Ovary (tissue), 7 donors: ENCODE measurements at regions not wholly inside any gene's neighbourhood (a gene's known extent, or its start where the extent isn't known, plus 50 kb on each side); places are given as distances from the start of the nearest gene placed in this dataset.

Experiments used
- DNase-seq, 5 donors: peaks; one replicate each; pipeline ENCODE4 v3.0.0-alpha.2; 2019 to 2020
- H3K27ac ChIP-seq, 2 donors: fragments of 200-600 bp; one replicate each; pipeline versions ENCODE4 v1.5.1 to v1.8.0; 2019 to 2022
- H3K27me3 ChIP-seq: fragments of 200-600 bp; one replicate; pipeline ENCODE4 v1.8.0; 2022
- H3K36me3 ChIP-seq: fragments of 200-600 bp; sonication (generic); one replicate; pipeline ENCODE4 v1.5.1; 2019
- H3K4me1 ChIP-seq: one replicate; pipeline ENCODE4 v1.8.1; 2013; ENCODE audit warnings: mild to moderate bottlenecking, moderate library complexity; ENCODE audit not compliant: insufficient read depth
- H3K4me3 ChIP-seq: fragments of 200-600 bp; sonication (generic); one replicate; pipeline ENCODE4 v1.5.1; 2017
- H3K9me3 ChIP-seq, 2 donors: fragments of 200-600 bp in 1 of 2; sonication (generic) in 1 of 2; one replicate each; pipeline versions ENCODE4 v1.5.1 to v1.8.1; 2013 to 2019; ENCODE audit warnings: mild to moderate bottlenecking in 1 of 2, moderate library complexity in 1 of 2
- EP300 ChIP-seq: sonication (generic); formaldehyde crosslinking; IDR thresholded peaks from one replicate; pipeline ENCODE4 v1.6.1; 2017; ENCODE audit warnings: antibody characterized with exemption
- POLR2A ChIP-seq: fragments of 450-650 bp; IDR thresholded peaks from one replicate; pipeline ENCODE4 v1.6.1; 2017; ENCODE audit warnings: antibody characterized with exemption, mild to moderate bottlenecking, moderate library complexity
- WGBS, 3 donors: extraction: QIAGEN DNeasy Blood & Tissue Kit in 1 of 3; methylation state at CpG; one replicate each; pipeline versions ENCODE4 v1.1.5 to v1.1.7; 2013 to 2017; 5-methylcytosine and 5-hydroxymethylcytosine counted together
- intact Hi-C, 4 donors: fragments of 100-400 bp; cut with DNase I; formaldehyde crosslinking; loops; one replicate each; pipeline versions ENCODE4 v1.11.0 to v1.15.1; 2022 to 2023
- TF ChIP-seq, protein P1 (sequence below), 3 donors: fragments of 450-650 bp in 2 of 3; fragments of 200-600 bp in 1 of 3; IDR thresholded peaks; one replicate each; pipeline versions ENCODE4 v1.5.1 to v1.8.0; 2016 to 2022; ENCODE audit warnings: antibody characterized with exemption in 3 of 3, mild to moderate bottlenecking in 1 of 3
- donor health status: DM: no; HTN: no; CAD: no; lungs with moderate emphysema.
- donor health status: DM: no; HTN: no; CAD: no.
- donor health status: Bipolar disorder and iron deficiency.
- donor health status: DM: no; HTN: no; CAD: no.
- donor health status: DM: yes; HTN: yes; CAD: no.

DNA sequence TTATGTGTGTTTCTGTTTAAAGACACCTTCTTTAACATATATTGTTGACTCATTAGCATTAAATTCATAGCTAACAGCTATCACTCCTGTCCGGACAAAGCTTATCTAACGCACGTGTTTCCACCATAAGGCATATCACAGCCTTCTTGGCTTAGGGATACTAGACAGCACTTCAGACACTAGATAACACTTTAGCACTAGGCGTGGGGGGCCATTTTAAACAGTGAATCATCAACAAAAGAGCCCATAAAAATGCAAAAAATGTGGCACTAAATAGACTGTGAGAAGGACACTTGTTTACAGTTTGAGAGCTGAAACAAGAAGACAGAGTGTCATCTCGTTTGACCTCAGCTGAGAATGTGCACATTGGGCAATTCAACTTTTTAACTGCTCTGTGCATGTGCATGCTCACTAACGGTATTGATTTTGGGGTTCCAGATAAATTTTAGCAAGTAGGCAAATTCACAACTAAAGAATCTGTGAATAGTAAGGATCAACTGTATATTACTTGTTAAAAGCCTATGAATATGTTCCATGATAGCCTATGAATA, 58.9 kb upstream of the RAI2 start:
- intact Hi-C loops: no loop called here
- no peak for DNase-seq
- H3K27me3 ChIP-seq: no peaks in the 10 kb centered on the region
- no peaks in the 10 kb centered on the region for H3K36me3 ChIP-seq
- no peaks in the 10 kb centered on the region for H3K9me3 ChIP-seq
- no peak overlapping the region for H3K27ac ChIP-seq
- no peak overlapping the region for H3K4me3 ChIP-seq
- TF ChIP-seq EP300 (no peak), POLR2A (no peak)
- TF ChIP-seq, protein P1, sequence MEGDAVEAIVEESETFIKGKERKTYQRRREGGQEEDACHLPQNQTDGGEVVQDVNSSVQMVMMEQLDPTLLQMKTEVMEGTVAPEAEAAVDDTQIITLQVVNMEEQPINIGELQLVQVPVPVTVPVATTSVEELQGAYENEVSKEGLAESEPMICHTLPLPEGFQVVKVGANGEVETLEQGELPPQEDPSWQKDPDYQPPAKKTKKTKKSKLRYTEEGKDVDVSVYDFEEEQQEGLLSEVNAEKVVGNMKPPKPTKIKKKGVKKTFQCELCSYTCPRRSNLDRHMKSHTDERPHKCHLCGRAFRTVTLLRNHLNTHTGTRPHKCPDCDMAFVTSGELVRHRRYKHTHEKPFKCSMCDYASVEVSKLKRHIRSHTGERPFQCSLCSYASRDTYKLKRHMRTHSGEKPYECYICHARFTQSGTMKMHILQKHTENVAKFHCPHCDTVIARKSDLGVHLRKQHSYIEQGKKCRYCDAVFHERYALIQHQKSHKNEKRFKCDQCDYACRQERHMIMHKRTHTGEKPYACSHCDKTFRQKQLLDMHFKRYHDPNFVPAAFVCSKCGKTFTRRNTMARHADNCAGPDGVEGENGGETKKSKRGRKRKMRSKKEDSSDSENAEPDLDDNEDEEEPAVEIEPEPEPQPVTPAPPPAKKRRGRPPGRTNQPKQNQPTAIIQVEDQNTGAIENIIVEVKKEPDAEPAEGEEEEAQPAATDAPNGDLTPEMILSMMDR (IDR thresholded peaks at IDR 0.05): no peak
- 42 to 47% (median 42%) methylated on average over 6 of the region's 6 CpGs for WGBS, 3 donors
- no peaks in the 10 kb centered on the region for H3K4me1 ChIP-seq

DNA sequence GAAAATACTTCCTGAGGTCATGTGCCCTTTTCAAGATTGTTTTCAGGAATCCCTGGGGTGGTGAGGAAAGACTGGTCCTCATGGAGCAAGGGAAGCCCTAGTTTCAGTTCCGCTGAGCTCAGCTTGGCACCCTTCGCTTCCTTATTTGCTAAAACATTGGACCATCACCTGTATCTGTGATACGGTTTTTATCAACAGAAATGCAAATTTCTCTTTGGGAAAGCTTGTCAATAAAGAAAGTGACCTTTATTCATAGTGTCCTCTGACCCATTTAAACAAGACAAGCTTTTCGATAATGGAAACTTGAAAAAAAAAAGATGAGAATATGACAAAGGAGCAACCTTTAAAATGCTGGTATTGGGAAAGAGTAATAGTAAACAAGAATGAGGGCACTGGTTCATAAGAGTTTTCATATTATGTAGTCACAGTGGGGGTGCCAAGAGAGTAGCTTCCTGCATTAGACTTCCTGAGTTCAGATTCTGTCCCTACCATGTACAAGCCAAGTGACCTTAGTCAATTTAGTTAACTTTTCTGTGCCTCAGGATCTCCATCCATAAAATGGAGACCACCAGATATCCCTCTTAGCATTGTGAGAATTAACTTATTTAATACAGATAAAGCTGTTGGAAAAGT, 57.0 kb upstream of the RAI2 start:
- H3K4me1 ChIP-seq: no peaks in the 10 kb centered on the region
- intact Hi-C loops: no loop called here
- DNase-seq: no peak
- no peaks in the 10 kb centered on the region for H3K9me3 ChIP-seq
- no peak overlapping the region for H3K27ac ChIP-seq
- H3K27me3 ChIP-seq: no peaks in the 10 kb centered on the region
- no peak overlapping the region for H3K4me3 ChIP-seq
- TF ChIP-seq EP300 (no peak), POLR2A (no peak)
- TF ChIP-seq, protein P1 (IDR thresholded peaks at IDR 0.05): no peak
- WGBS, 3 donors: 77 to 87% (median 86%) methylated on average over 4 of the region's 4 CpGs
- H3K36me3 ChIP-seq: no peaks in the 10 kb centered on the region

DNA sequence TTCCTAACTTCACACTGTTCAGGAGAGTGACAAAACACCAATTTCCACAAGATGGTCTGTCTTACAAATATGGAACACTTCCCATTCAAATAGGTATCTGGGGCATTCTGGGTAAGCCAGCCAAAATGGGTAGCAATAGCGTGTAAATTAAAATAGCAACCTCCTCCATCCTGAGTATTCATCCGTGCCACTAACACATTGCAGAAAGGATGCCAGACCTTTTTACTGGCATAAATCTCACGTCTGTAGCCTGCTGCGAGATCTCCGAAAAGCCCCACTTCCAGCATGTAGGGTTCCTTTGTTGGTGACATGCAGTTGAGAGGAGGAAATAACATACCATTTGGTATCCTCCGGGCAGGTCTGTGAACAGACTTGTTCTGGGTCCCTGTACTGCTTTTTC, 52.7 kb upstream of the RAI2 start:
- Histone ChIP-seq H3K36me3 (no peaks in the 10 kb centered on the region), H3K4me1 (no peaks in the 10 kb centered on the region), H3K27ac (no peak overlapping the region), H3K27me3 (no peaks in the 10 kb centered on the region), H3K4me3 (no peak overlapping the region), H3K9me3 (no peaks in the 10 kb centered on the region)
- 69 to 72% (median 70%) methylated on average over 6 of the region's 6 CpGs for WGBS, 3 donors
- DNase-seq: no peak
- intact Hi-C loops: no loop called here
- TF ChIP-seq, protein P1 (IDR thresholded peaks at IDR 0.05): no peak
- no peak for TF ChIP-seq EP300
- no peak for TF ChIP-seq POLR2A
